ENCODE measurements at regions not wholly inside any gene's neighbourhood (a gene's known extent, or its start where the extent isn't known, plus 50 kb on each side); places are given as distances from the start of the nearest gene placed in this dataset.
"Not testable (repeated sequence)": the region's sequence is repeated elsewhere in the genome, so short reads cannot be mapped to it uniquely, and the experiment has no call there.

- DNase-seq (ENCODE audit: low spot score): no peak
- no peak for ATAC-seq (ENCODE audit: low FRiP score)
- TF ChIP-seq CTCF (IDR thresholded peaks at IDR 0.05): no peak
Measured at GRCh38 chr18:11468120-11468519, 141.3 kb upstream of the SLC35G4 start.

GRCh38 chr18:11467611-11468010 is 141.8 kb upstream of the SLC35G4 start:
- no peak for DNase-seq (ENCODE audit: low spot score)
- ATAC-seq (ENCODE audit: low FRiP score): no peak
- TF ChIP-seq CTCF (IDR thresholded peaks at IDR 0.05): no peak

- no peak for TF ChIP-seq CTCF (IDR thresholded peaks at IDR 0.05)
- DNase-seq (ENCODE audit: low spot score) (no peak), ATAC-seq (ENCODE audit: low FRiP score) (no peak)
Measured at GRCh38 chr18:11464129-11464528, 145.3 kb upstream of the SLC35G4 start.

- ATAC-seq (ENCODE audit: low FRiP score): no peak
- no peak for DNase-seq (ENCODE audit: low spot score)
- no peak for TF ChIP-seq CTCF (IDR thresholded peaks at IDR 0.05)
Measured at GRCh38 chr18:11458447-11458846, 150.9 kb upstream of the SLC35G4 start.

- DNase-seq (ENCODE audit: low spot score); ATAC-seq (ENCODE audit: low FRiP score): not testable (repeated sequence)
Measured at GRCh38 chr18:11457853-11458252, 151.5 kb upstream of the SLC35G4 start.

- no peak for TF ChIP-seq CTCF (IDR thresholded peaks at IDR 0.05)
- ATAC-seq (ENCODE audit: low FRiP score): no peak
Measured at GRCh38 chr18:11454040-11454439, 155.4 kb upstream of the SLC35G4 start.

GRCh38 chr18:11444169-11444568 is 165.2 kb upstream of the SLC35G4 start:
- not testable (repeated sequence) for ATAC-seq (ENCODE audit: low FRiP score); DNase-seq (ENCODE audit: low spot score)

More at GRCh38 chr18:11454040-11454439, 155.4 kb upstream of the SLC35G4 start:
- no peak for DNase-seq (ENCODE audit: low spot score)

GRCh38 chr18:11437046-11437445 is 172.3 kb upstream of the SLC35G4 start:
- no peak for TF ChIP-seq CTCF (IDR thresholded peaks at IDR 0.05)
- ATAC-seq (ENCODE audit: low FRiP score): no peak
- no peak for DNase-seq (ENCODE audit: low spot score)

Data from omental fat pad (tissue), 3 donors.